ENCODE measurements at regions not wholly inside any gene's neighbourhood (a gene's known extent, or its start where the extent isn't known, plus 50 kb on each side); places are given as distances from the start of the nearest gene placed in this dataset.
"Not testable (repeated sequence)": the region's sequence is repeated elsewhere in the genome, so short reads cannot be mapped to it uniquely, and the experiment has no call there.

DNA sequence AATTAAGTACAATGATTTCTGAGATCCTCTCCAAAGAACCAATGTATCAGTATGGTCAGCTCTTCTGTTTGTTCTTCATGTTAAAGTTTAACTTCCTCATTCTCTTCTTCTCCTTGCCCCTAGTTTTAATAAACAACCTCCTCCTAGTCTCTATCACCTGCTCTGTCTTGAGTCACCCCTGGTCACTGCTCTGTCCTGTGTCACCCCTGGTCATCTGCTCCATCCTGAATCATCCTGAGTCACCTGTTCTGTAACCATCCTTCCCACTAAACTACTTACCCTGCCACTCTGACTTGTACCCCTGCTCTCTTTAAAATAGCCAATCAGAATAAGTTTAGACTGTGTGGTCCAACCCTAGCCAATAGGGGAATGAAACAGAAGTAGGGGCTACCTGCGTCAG lies 100.5 kb downstream of the ALG10B start:
- H4K8ac ChIP-seq (ENCODE audit: low read depth, low read length): no peak overlapping the region
- H3K4me2 ChIP-seq (ENCODE audit: low read length): no peak overlapping the region
- no peak overlapping the region for H3K4me3 ChIP-seq (ENCODE audit: low read length)
- H3K27me3 ChIP-seq (ENCODE audit: insufficient read depth, low read length, poor library complexity): no peaks in the 10 kb centered on the region
- H3K9ac ChIP-seq (ENCODE audit: low read length): no peak overlapping the region
- no CpG with 5 or more reads among the region's 1 CpG for WGBS (ENCODE audit: extremely low coverage, insufficient coverage, low lambda C conversion rate)
- H3K4ac ChIP-seq (ENCODE audit: low read depth, low read length): no peak overlapping the region
- H2AK5ac ChIP-seq (ENCODE audit: low read length): no peak overlapping the region
- no peak overlapping the region for H2BK15ac ChIP-seq (replicated peaks; ENCODE audit: low read depth)
- DNase-seq: no peak
- no peak overlapping the region for H4K5ac ChIP-seq (ENCODE audit: low read length)
- H3K23ac ChIP-seq (ENCODE audit: low read length): no peak overlapping the region
- no peaks in the 10 kb centered on the region for H3K36me3 ChIP-seq (ENCODE audit: control insufficient read depth, insufficient read depth, low read length)
- no peak overlapping the region for H2BK5ac ChIP-seq (ENCODE audit: low read length)
- no peaks in the 10 kb centered on the region for H3K4me1 ChIP-seq (ENCODE audit: control insufficient read depth, low read depth, low read length)
- no peak overlapping the region for H3K27ac ChIP-seq (ENCODE audit: low read depth, low read length)
- H3K79me2 ChIP-seq (ENCODE audit: control insufficient read depth, insufficient read depth, low read length): no peaks in the 10 kb centered on the region
- no peaks in the 10 kb centered on the region for H3K79me1 ChIP-seq (ENCODE audit: low read length)
- no peak overlapping the region for H3K56ac ChIP-seq (ENCODE audit: low read length)
- no peak overlapping the region for H3K18ac ChIP-seq (ENCODE audit: low read length)
- no peak overlapping the region for H2BK120ac ChIP-seq (ENCODE audit: low read depth, low read length)

GRCh38 chr12:38424436-38424835 lies 107.9 kb downstream of the ALG10B start:
- no peak overlapping the region for H3K4ac ChIP-seq (ENCODE audit: low read depth, low read length)
- no peaks in the 10 kb centered on the region for H3K79me1 ChIP-seq (ENCODE audit: low read length)
- no peak overlapping the region for H3K18ac ChIP-seq (ENCODE audit: low read length)
- no peak overlapping the region for H2AK5ac ChIP-seq (ENCODE audit: low read length)
- H4K5ac ChIP-seq (ENCODE audit: low read length): no peak overlapping the region
- H2BK120ac ChIP-seq (ENCODE audit: low read depth, low read length): no peak overlapping the region
- no peak for DNase-seq
- WGBS (ENCODE audit: extremely low coverage, insufficient coverage, low lambda C conversion rate): no CpG with 5 or more reads among the region's 1 CpG
- no peak overlapping the region for H3K56ac ChIP-seq (ENCODE audit: low read length)
- no peak overlapping the region for H3K9ac ChIP-seq (ENCODE audit: low read length)
- H3K4me2 ChIP-seq (ENCODE audit: low read length): no peak overlapping the region
- no peak overlapping the region for H2BK15ac ChIP-seq (replicated peaks; ENCODE audit: low read depth)
- H3K36me3 ChIP-seq (ENCODE audit: control insufficient read depth, insufficient read depth, low read length): no peaks in the 10 kb centered on the region
- no peak overlapping the region for H3K23ac ChIP-seq (ENCODE audit: low read length)
- H4K8ac ChIP-seq (ENCODE audit: low read depth, low read length): no peak overlapping the region
- no peaks in the 10 kb centered on the region for H3K79me2 ChIP-seq (ENCODE audit: control insufficient read depth, insufficient read depth, low read length)
- H2BK5ac ChIP-seq (ENCODE audit: low read length): no peak overlapping the region
- H3K4me1 ChIP-seq (ENCODE audit: control insufficient read depth, low read depth, low read length): no peaks in the 10 kb centered on the region
- no peaks in the 10 kb centered on the region for H3K27me3 ChIP-seq (ENCODE audit: insufficient read depth, low read length, poor library complexity)
- H3K4me3 ChIP-seq (ENCODE audit: low read length): no peak overlapping the region
- no peak overlapping the region for H3K27ac ChIP-seq (ENCODE audit: low read depth, low read length)

DNA sequence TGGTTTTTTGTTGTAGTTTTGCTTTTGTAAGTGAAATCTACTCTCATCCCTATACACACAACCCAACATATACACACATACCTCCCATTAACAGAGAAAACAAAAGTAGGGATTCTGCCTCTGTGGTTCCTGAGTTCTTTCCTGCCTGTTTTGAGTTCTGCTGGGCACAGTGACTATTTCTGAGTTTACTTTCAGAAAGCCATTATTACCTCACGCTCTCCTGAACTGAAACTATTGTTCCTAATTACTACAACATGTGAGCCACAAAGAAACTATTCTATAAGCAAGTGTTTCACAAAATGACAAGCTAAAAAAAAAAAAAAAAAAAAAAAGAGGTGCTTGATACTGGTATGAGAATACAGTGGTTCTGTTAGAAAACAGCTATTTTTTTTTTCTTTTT lies 110.9 kb downstream of the ALG10B start:
- no peak overlapping the region for H3K4ac ChIP-seq (ENCODE audit: low read depth, low read length)
- no peak overlapping the region for H2BK5ac ChIP-seq (ENCODE audit: low read length)
- no peak overlapping the region for H4K5ac ChIP-seq (ENCODE audit: low read length)
- DNase-seq: no peak
- H2BK15ac ChIP-seq (replicated peaks; ENCODE audit: low read depth): no peak overlapping the region
- H3K9ac ChIP-seq (ENCODE audit: low read length): no peak overlapping the region
- WGBS (ENCODE audit: extremely low coverage, insufficient coverage, low lambda C conversion rate): no CpG with 5 or more reads among the region's 1 CpG
- no peak overlapping the region for H3K18ac ChIP-seq (ENCODE audit: low read length)
- no peak overlapping the region for H3K4me3 ChIP-seq (ENCODE audit: low read length)
- H3K4me1 ChIP-seq (ENCODE audit: control insufficient read depth, low read depth, low read length): no peaks in the 10 kb centered on the region
- H3K27me3 ChIP-seq (ENCODE audit: insufficient read depth, low read length, poor library complexity): no peaks in the 10 kb centered on the region
- no peak overlapping the region for H2AK5ac ChIP-seq (ENCODE audit: low read length)
- H2BK120ac ChIP-seq (ENCODE audit: low read depth, low read length): no peak overlapping the region
- no peak overlapping the region for H3K4me2 ChIP-seq (ENCODE audit: low read length)
- no peak overlapping the region for H3K56ac ChIP-seq (ENCODE audit: low read length)
- H3K36me3 ChIP-seq (ENCODE audit: control insufficient read depth, insufficient read depth, low read length): no peaks in the 10 kb centered on the region
- no peak overlapping the region for H3K27ac ChIP-seq (ENCODE audit: low read depth, low read length)
- no peaks in the 10 kb centered on the region for H3K79me2 ChIP-seq (ENCODE audit: control insufficient read depth, insufficient read depth, low read length)
- no peaks in the 10 kb centered on the region for H3K79me1 ChIP-seq (ENCODE audit: low read length)
- H4K8ac ChIP-seq (ENCODE audit: low read depth, low read length): no peak overlapping the region
- H3K23ac ChIP-seq (ENCODE audit: low read length): no peak overlapping the region

- Histone ChIP-seq H3K9ac (ENCODE audit: low read length) (no peak overlapping the region), H3K4me3 (ENCODE audit: low read length) (no peak overlapping the region), H2BK5ac (ENCODE audit: low read length) (no peak overlapping the region), H2AK5ac (ENCODE audit: low read length) (no peak overlapping the region), H3K79me1 (ENCODE audit: low read length) (no peaks in the 10 kb centered on the region), H4K5ac (ENCODE audit: low read length) (no peak overlapping the region), H3K79me2 (ENCODE audit: control insufficient read depth, insufficient read depth, low read length) (no peaks in the 10 kb centered on the region), H3K56ac (ENCODE audit: low read length) (no peak overlapping the region), H3K27me3 (ENCODE audit: insufficient read depth, low read length, poor library complexity) (no peaks in the 10 kb centered on the region), H3K36me3 (ENCODE audit: control insufficient read depth, insufficient read depth, low read length) (no peaks in the 10 kb centered on the region), H3K4me2 (ENCODE audit: low read length) (no peak overlapping the region), H3K4ac (ENCODE audit: low read depth, low read length) (no peak overlapping the region), H3K4me1 (ENCODE audit: control insufficient read depth, low read depth, low read length) (no peaks in the 10 kb centered on the region), H3K27ac (ENCODE audit: low read depth, low read length) (no peak overlapping the region), H2BK15ac (replicated peaks; ENCODE audit: low read depth) (no peak overlapping the region), H3K18ac (ENCODE audit: low read length) (no peak overlapping the region), H3K23ac (ENCODE audit: low read length) (no peak overlapping the region), H2BK120ac (ENCODE audit: low read depth, low read length) (no peak overlapping the region), H4K8ac (ENCODE audit: low read depth, low read length) (no peak overlapping the region)
- no CpG with 5 or more reads among the region's 1 CpG for WGBS (ENCODE audit: extremely low coverage, insufficient coverage, low lambda C conversion rate)
- DNase-seq: no peak
These were observed 115.3 kb downstream of the ALG10B start for GRCh38 chr12:38431921-38432320.

GRCh38 chr12:38441871-38442281 lies 125.3 kb downstream of the ALG10B start:
- not testable (repeated sequence) for H2AK5ac ChIP-seq (ENCODE audit: low read length); H3K27me3 ChIP-seq (ENCODE audit: insufficient read depth, low read length, poor library complexity); H3K56ac ChIP-seq (ENCODE audit: low read length); DNase-seq; H2BK15ac ChIP-seq (replicated peaks; ENCODE audit: low read depth); H3K4ac ChIP-seq (ENCODE audit: low read depth, low read length); H3K79me1 ChIP-seq (ENCODE audit: low read length); H3K4me3 ChIP-seq (ENCODE audit: low read length); H4K8ac ChIP-seq (ENCODE audit: low read depth, low read length); H2BK5ac ChIP-seq (ENCODE audit: low read length); H3K79me2 ChIP-seq (ENCODE audit: control insufficient read depth, insufficient read depth, low read length); H3K9ac ChIP-seq (ENCODE audit: low read length); H3K18ac ChIP-seq (ENCODE audit: low read length); H3K27ac ChIP-seq (ENCODE audit: low read depth, low read length); H2BK120ac ChIP-seq (ENCODE audit: low read depth, low read length); H3K4me1 ChIP-seq (ENCODE audit: control insufficient read depth, low read depth, low read length); H3K36me3 ChIP-seq (ENCODE audit: control insufficient read depth, insufficient read depth, low read length); H3K23ac ChIP-seq (ENCODE audit: low read length); H3K4me2 ChIP-seq (ENCODE audit: low read length); H4K5ac ChIP-seq (ENCODE audit: low read length)
- WGBS (ENCODE audit: extremely low coverage, insufficient coverage, low lambda C conversion rate): no CpG with 5 or more reads among the region's 20 CpGs

GRCh38 chr12:38445040-38445439 lies 128.5 kb downstream of the ALG10B start:
- H3K4ac ChIP-seq (ENCODE audit: low read depth, low read length): no peak overlapping the region
- no peak overlapping the region for H3K4me2 ChIP-seq (ENCODE audit: low read length)
- no peak overlapping the region for H2BK15ac ChIP-seq (replicated peaks; ENCODE audit: low read depth)
- H3K27ac ChIP-seq (ENCODE audit: low read depth, low read length): no peak overlapping the region
- H3K79me2 ChIP-seq (ENCODE audit: control insufficient read depth, insufficient read depth, low read length): no peaks in the 10 kb centered on the region
- WGBS (ENCODE audit: extremely low coverage, insufficient coverage, low lambda C conversion rate): no CpG with 5 or more reads among the region's 2 CpGs
- no peak overlapping the region for H2BK5ac ChIP-seq (ENCODE audit: low read length)
- H3K79me1 ChIP-seq (ENCODE audit: low read length): no peaks in the 10 kb centered on the region
- no peak overlapping the region for H4K8ac ChIP-seq (ENCODE audit: low read depth, low read length)
- H3K36me3 ChIP-seq (ENCODE audit: control insufficient read depth, insufficient read depth, low read length): no peaks in the 10 kb centered on the region
- H3K56ac ChIP-seq (ENCODE audit: low read length): no peak overlapping the region
- H3K9ac ChIP-seq (ENCODE audit: low read length): no peak overlapping the region
- H3K18ac ChIP-seq (ENCODE audit: low read length): no peak overlapping the region
- no peak overlapping the region for H3K4me3 ChIP-seq (ENCODE audit: low read length)
- no peak overlapping the region for H2BK120ac ChIP-seq (ENCODE audit: low read depth, low read length)
- H3K23ac ChIP-seq (ENCODE audit: low read length): no peak overlapping the region
- no peaks in the 10 kb centered on the region for H3K4me1 ChIP-seq (ENCODE audit: control insufficient read depth, low read depth, low read length)
- no peak overlapping the region for H2AK5ac ChIP-seq (ENCODE audit: low read length)
- H4K5ac ChIP-seq (ENCODE audit: low read length): no peak overlapping the region
- no peak for DNase-seq
- no peaks in the 10 kb centered on the region for H3K27me3 ChIP-seq (ENCODE audit: insufficient read depth, low read length, poor library complexity)
